KMS-11 (cell line): ENCODE measurements at regions not wholly inside any gene's neighbourhood (a gene's known extent, or its start where the extent isn't known, plus 50 kb on each side); places are given as distances from the start of the nearest gene placed in this dataset.

ENCODE experiments used
- H2AFZ ChIP-seq: fragments of 200-600 bp; sonication (generic); 2 replicates; pipeline ENCODE4 v1.6.1; 2016; ENCODE audit warnings: antibody characterized with exemption, mixed run types, low read depth
- H3K27ac ChIP-seq: fragments of 200-600 bp; sonication (generic); 2 replicates; pipeline ENCODE4 v1.6.1; 2016; ENCODE audit warnings: mild to moderate bottlenecking, mixed run types
- H3K27me3 ChIP-seq: fragments of 200-600 bp; sonication (generic); 2 replicates; pipeline ENCODE4 v1.6.1; 2017; ENCODE audit warnings: mild to moderate bottlenecking, low read depth, mixed run types, moderate library complexity; ENCODE audit not compliant: insufficient read depth
- H3K36me3 ChIP-seq: fragments of 200-600 bp; sonication (generic); 2 replicates; pipeline ENCODE4 v1.6.1; 2017; ENCODE audit warnings: mild to moderate bottlenecking, mixed run types; ENCODE audit not compliant: insufficient read depth
- H3K4me1 ChIP-seq: fragments of 200-600 bp; sonication (generic); 2 replicates; pipeline ENCODE4 v1.6.1; 2016; ENCODE audit warnings: mild to moderate bottlenecking, low read depth, mixed run types; ENCODE audit not compliant: poor library complexity, severe bottlenecking
- H3K4me2 ChIP-seq: fragments of 200-600 bp; sonication (generic); 2 replicates; pipeline ENCODE4 v1.7.0; 2016; ENCODE audit warnings: mild to moderate bottlenecking, mixed run types
- H3K4me3 ChIP-seq: fragments of 200-600 bp; sonication (generic); IDR thresholded peaks from 2 replicates; pipeline ENCODE4 v1.6.1; 2017; ENCODE audit warnings: low read depth, low read length, mixed read lengths; ENCODE audit not compliant: insufficient read depth
- H3K79me2 ChIP-seq: fragments of 200-600 bp; sonication (generic); 2 replicates; pipeline ENCODE4 v1.6.1; 2016; ENCODE audit warnings: low read depth, mixed run types; ENCODE audit not compliant: insufficient read depth
- H3K9ac ChIP-seq: fragments of 200-600 bp; sonication (generic); 2 replicates; pipeline ENCODE4 v1.6.1; 2016; ENCODE audit warnings: mild to moderate bottlenecking, mixed run types
- H4K20me1 ChIP-seq: fragments of 200-600 bp; sonication (generic); 2 replicates; pipeline ENCODE4 v1.6.1; 2016; ENCODE audit warnings: mild to moderate bottlenecking, mixed run types; ENCODE audit not compliant: insufficient read depth
- CTCF ChIP-seq: fragments of 200-600 bp; sonication (generic); conservative IDR thresholded peaks from 2 replicates; pipeline ENCODE4 v1.6.1; 2017; ENCODE audit warnings: low read depth, mild to moderate bottlenecking, antibody characterized with exemption, low read length, moderate library complexity, mixed read lengths

DNA sequence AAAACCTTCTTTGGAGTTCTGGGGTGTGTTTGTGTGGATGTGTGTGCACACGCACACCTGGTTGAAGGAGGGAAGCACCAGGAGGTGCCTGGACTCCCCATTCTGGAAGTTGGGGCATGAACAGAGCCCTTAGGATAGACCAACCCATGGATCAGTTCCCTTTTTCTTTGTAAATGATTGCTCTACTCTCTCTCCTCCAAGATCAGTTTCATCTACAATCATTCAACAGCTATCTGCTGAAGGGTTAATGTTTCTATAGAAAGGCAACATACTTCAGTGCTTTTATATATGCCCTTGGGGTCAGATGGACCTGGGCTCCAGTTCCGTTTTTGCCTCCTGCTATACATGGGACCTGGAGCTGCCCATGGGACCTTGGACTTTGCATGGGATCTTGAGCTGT is 352.1 kb upstream of the CFAP20DC start:
- H3K27me3 ChIP-seq: no peaks in the 10 kb centered on the region
- TF ChIP-seq CTCF: no peak
- H3K36me3 ChIP-seq: no peaks in the 10 kb centered on the region
- H3K4me1 ChIP-seq: peaks cover 14% of the 10 kb centered on the region
- no peak overlapping the region for H3K27ac ChIP-seq
- H4K20me1 ChIP-seq: no peaks in the 10 kb centered on the region
- H3K9ac ChIP-seq: no peak overlapping the region
- H2AFZ ChIP-seq: no peak overlapping the region
- no peak overlapping the region for H3K4me2 ChIP-seq
- H3K4me3 ChIP-seq: no peak overlapping the region
- no peaks in the 10 kb centered on the region for H3K79me2 ChIP-seq

- H3K4me2 ChIP-seq: no peak overlapping the region
- no peaks in the 10 kb centered on the region for H3K36me3 ChIP-seq
- peaks cover 25% of the 10 kb centered on the region for H3K4me1 ChIP-seq
- no peak overlapping the region for H2AFZ ChIP-seq
- no peaks in the 10 kb centered on the region for H4K20me1 ChIP-seq
- no peak overlapping the region for H3K4me3 ChIP-seq
- no peak overlapping the region for H3K9ac ChIP-seq
- H3K27me3 ChIP-seq: no peaks in the 10 kb centered on the region
- H3K79me2 ChIP-seq: no peaks in the 10 kb centered on the region
- no peak overlapping the region for H3K27ac ChIP-seq
- TF ChIP-seq CTCF: no peak
These were observed 342.3 kb upstream of the CFAP20DC start for GRCh38 chr3:59392116-59392515.

GRCh38 chr3:59391131-59391530 is 341.3 kb upstream of the CFAP20DC start:
- Histone ChIP-seq H4K20me1 (no peaks in the 10 kb centered on the region), H3K4me1 (peaks cover 35% of the 10 kb centered on the region), H3K27ac (no peak overlapping the region), H3K79me2 (no peaks in the 10 kb centered on the region), H3K4me3 (no peak overlapping the region), H3K4me2 (no peak overlapping the region), H3K36me3 (no peaks in the 10 kb centered on the region), H3K9ac (no peak overlapping the region), H2AFZ (no peak overlapping the region), H3K27me3 (no peaks in the 10 kb centered on the region)
- no peak for TF ChIP-seq CTCF

DNA sequence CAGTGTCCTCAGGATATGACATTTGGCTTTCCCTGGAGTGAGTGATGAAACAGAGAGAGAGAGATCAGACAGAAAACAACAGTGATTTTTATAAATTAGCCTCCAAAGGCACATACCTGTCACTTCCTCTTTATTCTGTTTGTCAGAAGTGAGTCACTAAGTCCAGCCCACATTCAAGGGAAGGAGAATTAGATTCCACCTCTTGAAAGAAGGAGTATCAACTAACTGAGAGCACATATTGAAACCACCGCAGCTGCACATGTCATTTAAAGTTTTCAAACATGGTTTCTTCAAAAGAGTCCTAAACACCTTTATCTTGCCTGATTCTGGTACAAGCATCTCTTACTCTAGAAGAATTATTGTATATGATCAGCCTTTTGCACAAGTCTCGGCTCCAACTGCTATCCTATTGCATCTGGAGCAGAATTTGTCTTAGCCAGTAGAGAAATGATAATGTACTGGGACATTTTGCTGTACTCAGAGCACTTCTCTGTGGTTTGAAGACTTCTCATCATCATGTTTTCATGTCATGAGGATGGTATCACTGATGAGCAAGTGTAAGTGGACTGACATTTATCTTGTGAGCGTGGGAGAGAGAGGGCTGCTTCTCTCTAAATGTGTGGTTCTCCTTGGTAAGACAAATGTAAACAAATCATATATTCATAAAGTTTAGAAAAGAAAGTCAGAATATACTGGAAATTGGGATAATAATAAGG is 338.9 kb upstream of the CFAP20DC start:
- H3K36me3 ChIP-seq: no peaks in the 10 kb centered on the region
- H3K79me2 ChIP-seq: no peaks in the 10 kb centered on the region
- no peak for TF ChIP-seq CTCF
- H4K20me1 ChIP-seq: no peaks in the 10 kb centered on the region
- H3K4me2 ChIP-seq: peak overlapping the region; percentile 29; the same call in 1 of the 2 replicates
- peaks cover 40% of the 10 kb centered on the region for H3K4me1 ChIP-seq
- H3K4me3 ChIP-seq: no peak overlapping the region
- peak overlapping the region; percentile 49 for H2AFZ ChIP-seq
- H3K9ac ChIP-seq: no peak overlapping the region
- H3K27me3 ChIP-seq: no peaks in the 10 kb centered on the region
- H3K27ac ChIP-seq: peak overlapping the region; percentile 45
